Sigmoid colon (tissue), 6 donors: ENCODE measurements at regions not wholly inside any gene's neighbourhood (a gene's known extent, or its start where the extent isn't known, plus 50 kb on each side); places are given as distances from the start of the nearest gene placed in this dataset.

Source experiments
- DNase-seq: peaks from one replicate; pipeline ENCODE4 v3.0.0-alpha.2; 2019
- H3K27ac ChIP-seq, 4 donors: fragments of 200-600 bp; sonication (generic); one replicate each; pipeline ENCODE4 v1.5.1; 2016 to 2019; ENCODE audit warnings: mild to moderate bottlenecking in 1 of 4
- H3K27me3 ChIP-seq, 3 donors: fragments of 200-600 bp; sonication (generic); one replicate each; pipeline ENCODE4 v1.5.1; 2019; ENCODE audit warnings: mild to moderate bottlenecking in 1 of 3
- H3K36me3 ChIP-seq, 4 donors: fragments of 200-600 bp; sonication (generic); one replicate each; pipeline ENCODE4 v1.5.1; 2016 to 2019
- H3K4me1 ChIP-seq, 4 donors: fragments of 200-600 bp; sonication (generic); one replicate each; pipeline ENCODE4 v1.5.1; 2017 to 2019
- H3K4me3 ChIP-seq, 4 donors: fragments of 200-600 bp; sonication (generic); one replicate each; pipeline ENCODE4 v1.5.1; 2017 to 2019; ENCODE audit warnings: mild to moderate bottlenecking in 2 of 4, moderate library complexity in 1 of 4
- H3K9me3 ChIP-seq, 4 donors: fragments of 200-600 bp in 3 of 4; sonication (generic) in 3 of 4; one replicate each; pipeline versions ENCODE4 v1.5.1 to v1.6.1; 2013 to 2019
- CTCF ChIP-seq, 4 experiments: fragments of 450-650 bp in 3 of 4; fragments of 200-600 bp in 1 of 4; IDR thresholded peaks; one replicate each; pipeline ENCODE4 v1.5.1; 2016 to 2019; ENCODE audit warnings: antibody characterized with exemption in 4 of 4, mild to moderate bottlenecking in 3 of 4, moderate library complexity in 2 of 4
- EP300 ChIP-seq, 4 donors: sonication (generic); formaldehyde crosslinking; IDR thresholded peaks; one replicate each; pipeline ENCODE4 v1.6.1; 2017; ENCODE audit warnings: antibody characterized with exemption in 4 of 4
- POLR2A ChIP-seq, 2 donors: fragments of 450-650 bp; IDR thresholded peaks; one replicate each; pipeline ENCODE4 v1.6.1; 2016; ENCODE audit warnings: antibody characterized with exemption in 2 of 2, mild to moderate bottlenecking in 2 of 2, moderate library complexity in 2 of 2
- POLR2AphosphoS5 ChIP-seq, 4 donors: sonication (generic); formaldehyde crosslinking; IDR thresholded peaks; one replicate each; pipeline ENCODE4 v1.6.1; 2017; ENCODE audit warnings: antibody characterized with exemption in 4 of 4
- WGBS, 2 donors: extraction: QIAGEN DNeasy Blood & Tissue Kit; methylation state at CpG; one replicate each; pipeline ENCODE4 v1.1.7; 2013; 5-methylcytosine and 5-hydroxymethylcytosine counted together
- intact Hi-C: fragments of 100-400 bp; cut with DNase I; formaldehyde crosslinking; loops from one replicate; pipeline ENCODE4 v1.15.1; 2023
- donor health status: healthy with polysubstance abuse.
- donor health status: healthy.

DNA sequence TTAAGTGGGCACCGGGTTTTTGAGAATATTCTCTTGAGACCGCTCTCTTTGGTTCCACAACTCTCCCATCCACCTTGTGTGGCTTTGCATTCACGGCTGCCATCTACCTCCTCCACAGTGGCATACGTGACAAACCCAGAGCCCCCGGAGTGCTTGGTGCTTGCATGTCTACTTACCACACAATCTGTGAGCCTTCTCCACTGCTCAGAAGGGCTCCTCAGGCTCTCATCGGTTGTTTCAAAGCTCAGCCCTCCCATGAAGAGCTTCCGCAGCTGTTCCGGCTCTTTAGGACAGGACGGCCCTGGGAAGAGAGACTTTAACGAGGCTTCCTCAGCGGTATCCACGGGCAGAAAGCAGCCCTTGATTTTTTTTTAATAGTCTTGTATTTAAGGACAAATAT is 167.6 kb upstream of the ANK2 start:
- H3K4me3 ChIP-seq: peak overlapping the region; percentile 4 to 23 (median 20)
- TF ChIP-seq POLR2A (IDR thresholded peaks at IDR 0.05) (no peak), POLR2AphosphoS5 (IDR thresholded peaks at IDR 0.05) (no peak), EP300 (IDR thresholded peaks at IDR 0.05) (no peak), CTCF (IDR thresholded peaks at IDR 0.05) (no peak)
- DNase-seq: no peak
- H3K27ac ChIP-seq: peak overlapping the region in 3 of 4 donors; percentile 10 to 56 (median 31)
- intact Hi-C loops: no loop called here
- no peaks in the 10 kb centered on the region for H3K27me3 ChIP-seq
- H3K9me3 ChIP-seq: no peaks in the 10 kb centered on the region
- 70 to 74% methylated on average over 12 of the region's 12 CpGs for WGBS, 2 donors
- peaks cover 0 to 17% (median 7%) of the 10 kb centered on the region in 4 donors for H3K4me1 ChIP-seq
- no peaks in the 10 kb centered on the region for H3K36me3 ChIP-seq

GRCh38 chr4:112882286-112882685 is 167.2 kb upstream of the ANK2 start:
- TF ChIP-seq EP300 (IDR thresholded peaks at IDR 0.05) (no peak), POLR2A (IDR thresholded peaks at IDR 0.05) (no peak), CTCF (IDR thresholded peaks at IDR 0.05) (no peak), POLR2AphosphoS5 (IDR thresholded peaks at IDR 0.05) (no peak)
- Histone ChIP-seq H3K27ac (peak overlapping the region in 3 of 4 donors; percentile 10 to 56 (median 31)), H3K36me3 (no peaks in the 10 kb centered on the region), H3K9me3 (no peaks in the 10 kb centered on the region), H3K4me1 (peaks cover 0 to 17% (median 7%) of the 10 kb centered on the region in 4 donors), H3K27me3 (no peaks in the 10 kb centered on the region), H3K4me3 (peak overlapping the region; percentile 4 to 23 (median 20))
- no peak for DNase-seq
- intact Hi-C loops: no loop called here
- 72 to 74% methylated on average over 4 of the region's 4 CpGs for WGBS, 2 donors

DNA sequence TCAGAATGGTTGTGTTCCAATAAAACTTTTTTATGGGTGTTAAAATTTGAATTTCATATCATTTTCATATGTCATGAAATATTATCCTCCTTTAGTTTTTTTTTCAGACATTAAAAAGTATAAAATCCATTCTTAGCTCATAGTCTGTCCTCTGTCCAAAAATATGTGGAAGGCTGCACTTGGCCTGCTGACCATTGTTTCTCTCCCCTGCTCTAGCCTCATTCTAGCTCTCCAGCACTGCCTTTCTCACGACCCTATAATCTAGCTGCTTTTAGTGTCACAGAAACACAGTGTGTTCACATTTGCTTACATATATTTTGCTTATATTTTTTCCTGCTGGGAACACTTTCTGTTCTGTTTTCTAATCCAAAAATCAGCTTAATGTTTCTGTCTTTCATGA is 165.0 kb upstream of the ANK2 start:
- H3K36me3 ChIP-seq: no peaks in the 10 kb centered on the region
- DNase-seq: no peak
- WGBS, 2 donors: 40 to 45% methylated on average over 1 of the region's 1 CpG
- H3K4me1 ChIP-seq: peaks cover 0 to 31% (median 7%) of the 10 kb centered on the region in 4 donors
- H3K4me3 ChIP-seq: no peak overlapping the region
- no peak for TF ChIP-seq CTCF (IDR thresholded peaks at IDR 0.05)
- TF ChIP-seq POLR2AphosphoS5 (IDR thresholded peaks at IDR 0.05): no peak
- TF ChIP-seq POLR2A (IDR thresholded peaks at IDR 0.05): no peak
- no peak for TF ChIP-seq EP300 (IDR thresholded peaks at IDR 0.05)
- intact Hi-C loops: no loop called here
- no peaks in the 10 kb centered on the region for H3K27me3 ChIP-seq
- no peaks in the 10 kb centered on the region for H3K9me3 ChIP-seq
- H3K27ac ChIP-seq: no peak overlapping the region

GRCh38 chr4:112885897-112886296 is 163.6 kb upstream of the ANK2 start:
- no peak overlapping the region for H3K4me3 ChIP-seq
- WGBS, 2 donors: 79 to 83% methylated on average over 2 of the region's 2 CpGs
- intact Hi-C loops: no loop called here

More at GRCh38 chr4:112885897-112886296, 163.6 kb upstream of the ANK2 start:
- Histone ChIP-seq H3K4me1 (peaks cover 0 to 28% (median 7%) of the 10 kb centered on the region in 4 donors), H3K27ac (peak overlapping the region in 3 of 4 donors; percentile 48 to 54 (median 52)), H3K36me3 (no peaks in the 10 kb centered on the region), H3K27me3 (no peaks in the 10 kb centered on the region), H3K9me3 (no peaks in the 10 kb centered on the region)
- TF ChIP-seq CTCF (IDR thresholded peaks at IDR 0.05): no peak
- no peak for TF ChIP-seq POLR2A (IDR thresholded peaks at IDR 0.05)
- TF ChIP-seq POLR2AphosphoS5 (IDR thresholded peaks at IDR 0.05): no peak
- no peak for TF ChIP-seq EP300 (IDR thresholded peaks at IDR 0.05)
- no peak for DNase-seq
